HUES6 (cell line): ENCODE measurements at regions not wholly inside any gene's neighbourhood (a gene's known extent, or its start where the extent isn't known, plus 50 kb on each side); places are given as distances from the start of the nearest gene placed in this dataset.

ENCODE experiments used
- H3K27ac ChIP-seq: 2 replicates; pipeline ENCODE4 v1.7.0; 2013; ENCODE audit warnings: low read depth, mild to moderate bottlenecking, low read length, inconsistent platforms
- H3K27me3 ChIP-seq: 2 replicates; pipeline ENCODE4 v1.6.1; 2013; ENCODE audit warnings: low read length; ENCODE audit not compliant: control insufficient read depth, insufficient read depth
- H3K36me3 ChIP-seq: 2 replicates; pipeline ENCODE4 v1.6.1; 2013; ENCODE audit warnings: low read length; ENCODE audit not compliant: control insufficient read depth, insufficient read depth
- H3K4me1 ChIP-seq: 2 replicates; pipeline ENCODE4 v1.6.1; 2013; ENCODE audit warnings: low read length; ENCODE audit not compliant: control insufficient read depth, insufficient read depth
- H3K4me3 ChIP-seq: 2 replicates; pipeline ENCODE4 v1.5.1; 2013; ENCODE audit warnings: low read depth, low read length
- H3K9ac ChIP-seq: one replicate; pipeline ENCODE4 v1.6.1; 2013; ENCODE audit warnings: mild to moderate bottlenecking, low read length
- H3K9me3 ChIP-seq: 2 replicates; pipeline ENCODE4 v1.6.1; 2013; ENCODE audit warnings: low read depth, low read length; ENCODE audit not compliant: control insufficient read depth, insufficient read depth

- H3K9me3 ChIP-seq, result no peaks in the 10 kb centered on the region
- no peak overlapping the region for H3K9ac ChIP-seq
- H3K36me3 ChIP-seq, result no peaks in the 10 kb centered on the region
- H3K4me1 ChIP-seq, result peaks cover 12% of the 10 kb centered on the region; the same call in 1 of the 2 replicates
- H3K27me3 ChIP-seq, result no peaks in the 10 kb centered on the region
- no peak overlapping the region for H3K4me3 ChIP-seq
- H3K27ac ChIP-seq, result no peak overlapping the region
These were observed 1293.7 kb downstream of the EPHA7 start for GRCh38 chr6:92125681-92126080.

GRCh38 chr6:92124200-92124651, 1295.1 kb downstream of the EPHA7 start:
- no peak overlapping the region for H3K9ac ChIP-seq
- no peaks in the 10 kb centered on the region for H3K9me3 ChIP-seq
- peaks cover 12% of the 10 kb centered on the region; the same call in 1 of the 2 replicates for H3K4me1 ChIP-seq
- no peak overlapping the region for H3K27ac ChIP-seq
- no peaks in the 10 kb centered on the region for H3K36me3 ChIP-seq
- H3K27me3 ChIP-seq, result no peaks in the 10 kb centered on the region
- no peak overlapping the region for H3K4me3 ChIP-seq

GRCh38 chr6:92122746-92123145, 1296.6 kb downstream of the EPHA7 start:
- Histone ChIP-seq H3K4me1 (peaks cover 12% of the 10 kb centered on the region; the same call in 1 of the 2 replicates), H3K27me3 (no peaks in the 10 kb centered on the region), H3K4me3 (no peak overlapping the region), H3K36me3 (no peaks in the 10 kb centered on the region), H3K9me3 (no peaks in the 10 kb centered on the region), H3K9ac (no peak overlapping the region), H3K27ac (no peak overlapping the region)

- H3K9ac ChIP-seq, result no peak overlapping the region
- H3K27ac ChIP-seq, result no peak overlapping the region
- no peaks in the 10 kb centered on the region for H3K36me3 ChIP-seq
- no peak overlapping the region for H3K4me3 ChIP-seq
- no peaks in the 10 kb centered on the region for H3K27me3 ChIP-seq
- no peaks in the 10 kb centered on the region for H3K9me3 ChIP-seq
- H3K4me1 ChIP-seq, result peaks cover 11% of the 10 kb centered on the region; the same call in 1 of the 2 replicates
These were observed 1298.1 kb downstream of the EPHA7 start for GRCh38 chr6:92121228-92121627.

- Histone ChIP-seq H3K4me3 (no peak overlapping the region), H3K36me3 (no peaks in the 10 kb centered on the region), H3K4me1 (no peaks in the 10 kb centered on the region), H3K27me3 (no peaks in the 10 kb centered on the region), H3K9me3 (no peaks in the 10 kb centered on the region), H3K9ac (no peak overlapping the region), H3K27ac (no peak overlapping the region)
These were observed 1301.6 kb downstream of the EPHA7 start for GRCh38 chr6:92117800-92118199.

- H3K4me3 ChIP-seq, result no peak overlapping the region
- no peaks in the 10 kb centered on the region for H3K36me3 ChIP-seq
- H3K27ac ChIP-seq, result no peak overlapping the region
- H3K27me3 ChIP-seq, result no peaks in the 10 kb centered on the region
- no peaks in the 10 kb centered on the region for H3K9me3 ChIP-seq
- no peak overlapping the region for H3K9ac ChIP-seq
- no peaks in the 10 kb centered on the region for H3K4me1 ChIP-seq
These were observed 1304.6 kb downstream of the EPHA7 start for GRCh38 chr6:92114797-92115196.

- Histone ChIP-seq H3K9me3 (no peaks in the 10 kb centered on the region), H3K36me3 (no peaks in the 10 kb centered on the region), H3K27me3 (no peaks in the 10 kb centered on the region), H3K4me3 (no peak overlapping the region), H3K9ac (no peak overlapping the region), H3K27ac (no peak overlapping the region), H3K4me1 (no peaks in the 10 kb centered on the region)
These were observed 1305.2 kb downstream of the EPHA7 start for GRCh38 chr6:92114091-92114675.

- no peaks in the 10 kb centered on the region for H3K36me3 ChIP-seq
- H3K9me3 ChIP-seq, result no peaks in the 10 kb centered on the region
- H3K27ac ChIP-seq, result no peak overlapping the region
- no peaks in the 10 kb centered on the region for H3K4me1 ChIP-seq
- H3K4me3 ChIP-seq, result no peak overlapping the region
- H3K27me3 ChIP-seq, result no peaks in the 10 kb centered on the region
- no peak overlapping the region for H3K9ac ChIP-seq
These were observed 1308.0 kb downstream of the EPHA7 start for GRCh38 chr6:92111386-92111785.

GRCh38 chr6:92110403-92110802, 1309.0 kb downstream of the EPHA7 start:
- H3K27me3 ChIP-seq, result no peaks in the 10 kb centered on the region
- H3K9me3 ChIP-seq, result no peaks in the 10 kb centered on the region
- H3K27ac ChIP-seq, result no peak overlapping the region
- H3K36me3 ChIP-seq, result no peaks in the 10 kb centered on the region
- no peak overlapping the region for H3K4me3 ChIP-seq
- no peaks in the 10 kb centered on the region for H3K4me1 ChIP-seq
- no peak overlapping the region for H3K9ac ChIP-seq

- Histone ChIP-seq H3K27me3 (no peaks in the 10 kb centered on the region), H3K9me3 (no peaks in the 10 kb centered on the region), H3K4me3 (no peak overlapping the region), H3K36me3 (no peaks in the 10 kb centered on the region), H3K27ac (no peak overlapping the region), H3K9ac (no peak overlapping the region), H3K4me1 (no peaks in the 10 kb centered on the region)
These were observed 1309.4 kb downstream of the EPHA7 start for GRCh38 chr6:92109956-92110355.

- H3K9ac ChIP-seq, result no peak overlapping the region
- H3K9me3 ChIP-seq, result no peaks in the 10 kb centered on the region
- H3K27ac ChIP-seq, result no peak overlapping the region
- no peak overlapping the region for H3K4me3 ChIP-seq
- H3K36me3 ChIP-seq, result no peaks in the 10 kb centered on the region
- no peaks in the 10 kb centered on the region for H3K27me3 ChIP-seq
- no peaks in the 10 kb centered on the region for H3K4me1 ChIP-seq
These were observed 1310.1 kb downstream of the EPHA7 start for GRCh38 chr6:92109256-92109655.
